Central memory CD4-positive, alpha-beta T cell (primary cell): ENCODE measurements at regions not wholly inside any gene's neighbourhood (a gene's known extent, or its start where the extent isn't known, plus 50 kb on each side); places are given as distances from the start of the nearest gene placed in this dataset.

ENCODE experiments used
- DNase-seq: peaks from one replicate; pipeline ENCODE4 v3.0.0; 2022

- DNase-seq = no peak
Measured at GRCh38 chr2:235373171-235373570, 120.7 kb upstream of the AGAP1 start.

GRCh38 chr2:235377176-235377575 is 116.7 kb upstream of the AGAP1 start:
- DNase-seq = no peak

- DNase-seq = no peak
Measured at GRCh38 chr2:235378246-235378645, 115.6 kb upstream of the AGAP1 start.

- DNase-seq = no peak
Measured at GRCh38 chr2:235378944-235379343, 114.9 kb upstream of the AGAP1 start.

GRCh38 chr2:235381261-235381912 is 112.5 kb upstream of the AGAP1 start:
- no peak for DNase-seq

- DNase-seq = no peak
Measured at GRCh38 chr2:235382179-235382578, 111.7 kb upstream of the AGAP1 start.

GRCh38 chr2:235382601-235383000 is 111.2 kb upstream of the AGAP1 start:
- no peak for DNase-seq

- no peak for DNase-seq
Measured at GRCh38 chr2:235383272-235383843, 110.5 kb upstream of the AGAP1 start.

- DNase-seq = no peak
Measured at GRCh38 chr2:235384624-235385023, 109.2 kb upstream of the AGAP1 start.

- no peak for DNase-seq
Measured at GRCh38 chr2:235389626-235390025, 104.2 kb upstream of the AGAP1 start.

GRCh38 chr2:235390108-235390815 is 103.6 kb upstream of the AGAP1 start:
- peak; percentile 66 for DNase-seq

GRCh38 chr2:235390816-235391194 is 103.0 kb upstream of the AGAP1 start:
- DNase-seq = no peak

- no peak for DNase-seq
Measured at GRCh38 chr2:235391921-235392615, 101.8 kb upstream of the AGAP1 start.

- no peak for DNase-seq
Measured at GRCh38 chr2:235394278-235394828, 99.5 kb upstream of the AGAP1 start.

GRCh38 chr2:235396071-235396846 is 97.6 kb upstream of the AGAP1 start:
- no peak for DNase-seq

- DNase-seq = no peak
Measured at GRCh38 chr2:235398321-235398720, 95.5 kb upstream of the AGAP1 start.

- no peak for DNase-seq
Measured at GRCh38 chr2:235399895-235400294, 93.9 kb upstream of the AGAP1 start.

- no peak for DNase-seq
Measured at GRCh38 chr2:235402422-235402821, 91.4 kb upstream of the AGAP1 start.

- DNase-seq = no peak
Measured at GRCh38 chr2:235405612-235406361, 88.1 kb upstream of the AGAP1 start.

- no peak for DNase-seq
Measured at GRCh38 chr2:235406430-235406829, 87.4 kb upstream of the AGAP1 start.

GRCh38 chr2:235411905-235412485 is 81.8 kb upstream of the AGAP1 start:
- no peak for DNase-seq
